A549 (cell line): ENCODE measurements at regions not wholly inside any gene's neighbourhood (a gene's known extent, or its start where the extent isn't known, plus 50 kb on each side); places are given as distances from the start of the nearest gene placed in this dataset.

ENCODE experiments used
- BCL3 ChIP-seq: fragments of >200 bp; sonication (Bioruptor Twin); formaldehyde crosslinking; IDR thresholded peaks from 3 replicates; pipeline ENCODE4 v1.6.1; 2016
- BHLHE40 ChIP-seq: IDR thresholded peaks from 2 replicates; pipeline ENCODE4 v1.6.1; 2012; ENCODE audit warnings: low read depth, low read length, inconsistent platforms
- CHD4 ChIP-seq: fragments of 200-600 bp; sonication (generic); IDR thresholded peaks from 2 replicates; pipeline ENCODE4 v1.6.1; 2016; ENCODE audit warnings: antibody characterized with exemption, mild to moderate bottlenecking, borderline replicate concordance
- CTCF ChIP-seq: fragments of >200 bp; sonication (Bioruptor Twin); formaldehyde crosslinking; IDR thresholded peaks from 3 replicates; pipeline ENCODE4 v1.5.1; 2016
- HOXA7 ChIP-seq: fragments of 250-450 bp; sonication (Bioruptor Pico); IDR thresholded peaks from 2 replicates; pipeline ENCODE4 v1.5.0; 2020; ENCODE audit warnings: mild to moderate bottlenecking, moderate library complexity
- POLR2A ChIP-seq: IDR thresholded peaks from 2 replicates; pipeline ENCODE4 v1.6.1; 2012; ENCODE audit warnings: mild to moderate bottlenecking, low read length
- RFX5 ChIP-seq: fragments of 450-650 bp; IDR thresholded peaks from 2 replicates; pipeline ENCODE4 v1.7.1; 2014; ENCODE audit warnings: antibody characterized with exemption, mild to moderate bottlenecking, moderate library complexity
- RNF2 ChIP-seq: fragments of 200-600 bp; sonication (generic); IDR thresholded peaks from 2 replicates; pipeline ENCODE4 v1.6.1; 2016; ENCODE audit warnings: low read depth, mild to moderate bottlenecking, antibody characterized with exemption, moderate library complexity, borderline replicate concordance
- USF2 ChIP-seq: fragments of 450-650 bp; IDR thresholded peaks from 2 replicates; pipeline ENCODE4 v1.6.1; 2014; ENCODE audit warnings: antibody characterized with exemption

- no peak for TF ChIP-seq USF2
- TF ChIP-seq POLR2A: no peak
- TF ChIP-seq HOXA7 (CRISPR knock-in tag): no peak
- TF ChIP-seq CTCF: no peak
- no peak for TF ChIP-seq BCL3
- no peak for TF ChIP-seq BHLHE40
- no peak for TF ChIP-seq RFX5
- TF ChIP-seq RNF2: no peak
- no peak for TF ChIP-seq CHD4
Measured at GRCh38 chr1:96259399-96259798, 462.2 kb upstream of the PTBP2 start.
